ENCODE measurements at regions not wholly inside any gene's neighbourhood (a gene's known extent, or its start where the extent isn't known, plus 50 kb on each side); places are given as distances from the start of the nearest gene placed in this dataset.

- Histone ChIP-seq H3K27ac (ENCODE audit: low read depth) (no peak overlapping the region), H3K4me1 (ENCODE audit: insufficient read depth) (peaks cover 7% of the 10 kb centered on the region; the same call in 1 of the 2 replicates), H3F3A (replicated peaks; ENCODE audit: low read depth) (no peaks in the 10 kb centered on the region), H4K20me1 (replicated peaks; ENCODE audit: insufficient read depth) (no peaks in the 10 kb centered on the region), H3K27me3 (ENCODE audit: insufficient read depth) (no peaks in the 10 kb centered on the region), H3K79me2 (replicated peaks; ENCODE audit: insufficient read depth) (no peaks in the 10 kb centered on the region), H3K36me3 (ENCODE audit: insufficient read depth) (no peaks in the 10 kb centered on the region), H3K4me2 (no peak overlapping the region), H3K4me3 (no peak overlapping the region), H2AFZ (no peak overlapping the region), H3K9me2 (ENCODE audit: insufficient read depth) (no peaks in the 10 kb centered on the region)
- no peak overlapping the region for H3K4me3 Mint-ChIP-seq
- peaks cover 14% of the 10 kb centered on the region; the same call in 2 of the 3 replicates for H3K4me1 Mint-ChIP-seq
- ATAC-seq (no peak), DNase-seq (ENCODE audit: low spot score) (no peak)
- TF ChIP-seq STAT1 (IDR thresholded peaks at IDR 0.05; ENCODE audit: unreplicated experiment) (no peak), POLR2AphosphoS5 (IDR thresholded peaks at IDR 0.05; ENCODE audit: low read depth) (no peak), ZNF114 (CRISPR knock-in tag; IDR thresholded peaks at IDR 0.05) (no peak), EZH2phosphoT487 (IDR thresholded peaks at IDR 0.05; ENCODE audit: unreplicated experiment) (no peak), EZH2 (IDR thresholded peaks at IDR 0.05; ENCODE audit: low read depth, unreplicated experiment) (no peak), ZNF331 (CRISPR knock-in tag; IDR thresholded peaks at IDR 0.05; ENCODE audit: low read depth) (no peak), JUNB (IDR thresholded peaks at IDR 0.05; ENCODE audit: unreplicated experiment) (no peak), ZNF462 (CRISPR knock-in tag; IDR thresholded peaks at IDR 0.05) (no peak), CREB1 (CRISPR knock-in tag; IDR thresholded peaks at IDR 0.05; ENCODE audit: low read depth) (no peak), NANOG (IDR thresholded peaks at IDR 0.05; ENCODE audit: borderline replicate concordance) (no peak)
- TF ChIP-seq, protein P1, sequence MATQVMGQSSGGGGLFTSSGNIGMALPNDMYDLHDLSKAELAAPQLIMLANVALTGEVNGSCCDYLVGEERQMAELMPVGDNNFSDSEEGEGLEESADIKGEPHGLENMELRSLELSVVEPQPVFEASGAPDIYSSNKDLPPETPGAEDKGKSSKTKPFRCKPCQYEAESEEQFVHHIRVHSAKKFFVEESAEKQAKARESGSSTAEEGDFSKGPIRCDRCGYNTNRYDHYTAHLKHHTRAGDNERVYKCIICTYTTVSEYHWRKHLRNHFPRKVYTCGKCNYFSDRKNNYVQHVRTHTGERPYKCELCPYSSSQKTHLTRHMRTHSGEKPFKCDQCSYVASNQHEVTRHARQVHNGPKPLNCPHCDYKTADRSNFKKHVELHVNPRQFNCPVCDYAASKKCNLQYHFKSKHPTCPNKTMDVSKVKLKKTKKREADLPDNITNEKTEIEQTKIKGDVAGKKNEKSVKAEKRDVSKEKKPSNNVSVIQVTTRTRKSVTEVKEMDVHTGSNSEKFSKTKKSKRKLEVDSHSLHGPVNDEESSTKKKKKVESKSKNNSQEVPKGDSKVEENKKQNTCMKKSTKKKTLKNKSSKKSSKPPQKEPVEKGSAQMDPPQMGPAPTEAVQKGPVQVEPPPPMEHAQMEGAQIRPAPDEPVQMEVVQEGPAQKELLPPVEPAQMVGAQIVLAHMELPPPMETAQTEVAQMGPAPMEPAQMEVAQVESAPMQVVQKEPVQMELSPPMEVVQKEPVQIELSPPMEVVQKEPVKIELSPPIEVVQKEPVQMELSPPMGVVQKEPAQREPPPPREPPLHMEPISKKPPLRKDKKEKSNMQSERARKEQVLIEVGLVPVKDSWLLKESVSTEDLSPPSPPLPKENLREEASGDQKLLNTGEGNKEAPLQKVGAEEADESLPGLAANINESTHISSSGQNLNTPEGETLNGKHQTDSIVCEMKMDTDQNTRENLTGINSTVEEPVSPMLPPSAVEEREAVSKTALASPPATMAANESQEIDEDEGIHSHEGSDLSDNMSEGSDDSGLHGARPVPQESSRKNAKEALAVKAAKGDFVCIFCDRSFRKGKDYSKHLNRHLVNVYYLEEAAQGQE (IDR thresholded peaks at IDR 0.05; ENCODE audit: unreplicated experiment), result no peak
- TF ChIP-seq, protein P2, sequence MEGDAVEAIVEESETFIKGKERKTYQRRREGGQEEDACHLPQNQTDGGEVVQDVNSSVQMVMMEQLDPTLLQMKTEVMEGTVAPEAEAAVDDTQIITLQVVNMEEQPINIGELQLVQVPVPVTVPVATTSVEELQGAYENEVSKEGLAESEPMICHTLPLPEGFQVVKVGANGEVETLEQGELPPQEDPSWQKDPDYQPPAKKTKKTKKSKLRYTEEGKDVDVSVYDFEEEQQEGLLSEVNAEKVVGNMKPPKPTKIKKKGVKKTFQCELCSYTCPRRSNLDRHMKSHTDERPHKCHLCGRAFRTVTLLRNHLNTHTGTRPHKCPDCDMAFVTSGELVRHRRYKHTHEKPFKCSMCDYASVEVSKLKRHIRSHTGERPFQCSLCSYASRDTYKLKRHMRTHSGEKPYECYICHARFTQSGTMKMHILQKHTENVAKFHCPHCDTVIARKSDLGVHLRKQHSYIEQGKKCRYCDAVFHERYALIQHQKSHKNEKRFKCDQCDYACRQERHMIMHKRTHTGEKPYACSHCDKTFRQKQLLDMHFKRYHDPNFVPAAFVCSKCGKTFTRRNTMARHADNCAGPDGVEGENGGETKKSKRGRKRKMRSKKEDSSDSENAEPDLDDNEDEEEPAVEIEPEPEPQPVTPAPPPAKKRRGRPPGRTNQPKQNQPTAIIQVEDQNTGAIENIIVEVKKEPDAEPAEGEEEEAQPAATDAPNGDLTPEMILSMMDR (conservative IDR thresholded peaks at IDR 0.05; ENCODE audit: low read depth in 2 of 2), result no peak
- TF ChIP-seq, protein P3, sequence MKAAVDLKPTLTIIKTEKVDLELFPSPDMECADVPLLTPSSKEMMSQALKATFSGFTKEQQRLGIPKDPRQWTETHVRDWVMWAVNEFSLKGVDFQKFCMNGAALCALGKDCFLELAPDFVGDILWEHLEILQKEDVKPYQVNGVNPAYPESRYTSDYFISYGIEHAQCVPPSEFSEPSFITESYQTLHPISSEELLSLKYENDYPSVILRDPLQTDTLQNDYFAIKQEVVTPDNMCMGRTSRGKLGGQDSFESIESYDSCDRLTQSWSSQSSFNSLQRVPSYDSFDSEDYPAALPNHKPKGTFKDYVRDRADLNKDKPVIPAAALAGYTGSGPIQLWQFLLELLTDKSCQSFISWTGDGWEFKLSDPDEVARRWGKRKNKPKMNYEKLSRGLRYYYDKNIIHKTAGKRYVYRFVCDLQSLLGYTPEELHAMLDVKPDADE (IDR thresholded peaks at IDR 0.05), result no peak
- no peak overlapping the region for H3K27ac Mint-ChIP-seq
- peaks cover 42% of the 10 kb centered on the region for H3K36me3 Mint-ChIP-seq (ENCODE audit: low read depth)
- H3K9me3 Mint-ChIP-seq, result peaks cover 15% of the 10 kb centered on the region
- peaks cover 6% of the 10 kb centered on the region for H3K27me3 Mint-ChIP-seq (ENCODE audit: insufficient read depth, low read depth, poor library complexity)
Measured at GRCh38 chr4:44046491-44046890, 402.1 kb downstream of the KCTD8 start.

Data from GM23338 (cell line).